NCI-H128 (cell line): ENCODE measurements at regions not wholly inside any gene's neighbourhood (a gene's known extent, or its start where the extent isn't known, plus 50 kb on each side); places are given as distances from the start of the nearest gene placed in this dataset.
"Not testable (repeated sequence)": the region's sequence is repeated elsewhere in the genome, so short reads cannot be mapped to it uniquely, and the experiment has no call there.

ENCODE experiments used
- DNase-seq: peaks from one replicate; lab custom pipeline; 2025; ENCODE audit not compliant: unreplicated experiment; lab: John Stamatoyannopoulos, UW

- no peak for DNase-seq
These were observed 211.6 kb downstream of the CENPC start for GRCh38 chr4:67333664-67334063.

- no peak for DNase-seq
These were observed 212.7 kb downstream of the CENPC start for GRCh38 chr4:67332627-67333026.

GRCh38 chr4:67328393-67328792 is 216.9 kb downstream of the CENPC start:
- DNase-seq, result no peak

GRCh38 chr4:67328018-67328278 is 217.4 kb downstream of the CENPC start:
- DNase-seq, result no peak

- DNase-seq, result peak; percentile 12
These were observed 217.9 kb downstream of the CENPC start for GRCh38 chr4:67327245-67328017.

- no peak for DNase-seq
These were observed 219.5 kb downstream of the CENPC start for GRCh38 chr4:67325791-67326190.

GRCh38 chr4:67320645-67321044 is 224.7 kb downstream of the CENPC start:
- DNase-seq, result no peak

- not testable (repeated sequence) for DNase-seq
These were observed 225.7 kb downstream of the CENPC start for GRCh38 chr4:67319607-67320006.

- DNase-seq, result not testable (repeated sequence)
These were observed 244.7 kb downstream of the CENPC start for GRCh38 chr4:67300497-67301185.

GRCh38 chr4:67292636-67293035 is 252.7 kb downstream of the CENPC start:
- no peak for DNase-seq

GRCh38 chr4:67292045-67292444 is 253.3 kb downstream of the CENPC start:
- no peak for DNase-seq

- DNase-seq, result no peak
These were observed 253.7 kb downstream of the CENPC start for GRCh38 chr4:67291644-67292043.

- no peak for DNase-seq
These were observed 256.3 kb downstream of the CENPC start for GRCh38 chr4:67288964-67289363.

- DNase-seq, result no peak
These were observed 258.6 kb downstream of the CENPC start for GRCh38 chr4:67286724-67287123.

GRCh38 chr4:67282749-67283148 is 262.6 kb downstream of the CENPC start:
- no peak for DNase-seq

- DNase-seq, result no peak
These were observed 270.0 kb downstream of the CENPC start for GRCh38 chr4:67275179-67275750.

- not testable (repeated sequence) for DNase-seq
These were observed 270.6 kb downstream of the CENPC start for GRCh38 chr4:67274671-67275070.

- DNase-seq, result no peak
These were observed 271.6 kb downstream of the CENPC start for GRCh38 chr4:67273666-67274065.

GRCh38 chr4:67261971-67262370 is 283.3 kb downstream of the CENPC start:
- no peak for DNase-seq

- DNase-seq, result no peak
These were observed 288.8 kb downstream of the CENPC start for GRCh38 chr4:67256388-67257043.

GRCh38 chr4:67250131-67250896 is 295.0 kb downstream of the CENPC start:
- no peak for DNase-seq
